Epithelial cell of proximal tubule (primary cell): ENCODE measurements at regions not wholly inside any gene's neighbourhood (a gene's known extent, or its start where the extent isn't known, plus 50 kb on each side); places are given as distances from the start of the nearest gene placed in this dataset.
"Not testable (repeated sequence)": the region's sequence is repeated elsewhere in the genome, so short reads cannot be mapped to it uniquely, and the experiment has no call there.

Source experiments
- DNase-seq: peaks from one replicate; pipeline ENCODE4 v3.0.0-alpha.2; 2011; ENCODE audit warnings: low read depth
- H3K4me3 ChIP-seq: 2 replicates; pipeline ENCODE4 v1.5.1; 2011; ENCODE audit warnings: low read depth, mild to moderate bottlenecking, low read length
- TF ChIP-seq, protein P1 (sequence below): conservative IDR thresholded peaks from 2 replicates; pipeline ENCODE4 v1.5.1; 2012; ENCODE audit warnings: low read depth, mild to moderate bottlenecking, low read length

DNA sequence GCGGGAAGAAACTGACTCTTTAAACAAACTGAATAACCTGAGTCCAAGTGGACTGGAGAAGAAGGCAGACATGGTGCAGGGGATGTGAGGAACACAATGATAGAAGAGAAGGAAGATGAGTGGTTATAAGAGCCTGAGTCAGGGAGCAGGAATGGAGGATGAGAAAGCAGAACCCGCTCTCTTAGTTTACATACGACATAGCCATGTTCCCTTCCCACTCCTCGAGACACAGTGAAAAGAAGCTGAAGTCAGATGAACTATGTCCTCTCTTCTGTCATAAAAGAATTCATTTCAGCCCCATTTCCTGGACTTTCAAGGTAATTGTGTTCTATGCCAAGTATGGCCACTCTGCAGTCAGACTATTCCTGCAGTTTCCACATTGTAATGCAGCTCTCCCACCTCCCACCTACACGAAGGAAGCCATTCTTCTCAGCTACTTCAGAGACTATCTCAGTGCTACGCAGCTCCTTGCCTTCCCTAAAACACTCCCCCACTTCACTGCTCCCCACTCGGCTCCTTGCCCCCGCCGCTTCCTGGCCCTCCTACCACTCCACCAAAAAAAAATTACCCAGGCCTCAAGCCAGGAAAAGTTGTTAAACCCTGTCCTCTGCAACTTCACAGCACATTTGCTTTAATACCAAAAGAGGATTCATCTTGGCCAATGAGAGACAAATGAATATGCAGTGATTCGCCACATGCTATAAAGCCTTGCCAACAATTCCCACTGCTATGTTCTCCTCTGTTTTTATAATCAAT is 323.4 kb upstream of the EPHA4 start:
- DNase-seq = no peak
- no peak overlapping the region for H3K4me3 ChIP-seq

GRCh38 chr2:221893501-221893900 is 321.4 kb upstream of the EPHA4 start:
- no peak for DNase-seq
- H3K4me3 ChIP-seq = no peak overlapping the region
- TF ChIP-seq, protein P1, sequence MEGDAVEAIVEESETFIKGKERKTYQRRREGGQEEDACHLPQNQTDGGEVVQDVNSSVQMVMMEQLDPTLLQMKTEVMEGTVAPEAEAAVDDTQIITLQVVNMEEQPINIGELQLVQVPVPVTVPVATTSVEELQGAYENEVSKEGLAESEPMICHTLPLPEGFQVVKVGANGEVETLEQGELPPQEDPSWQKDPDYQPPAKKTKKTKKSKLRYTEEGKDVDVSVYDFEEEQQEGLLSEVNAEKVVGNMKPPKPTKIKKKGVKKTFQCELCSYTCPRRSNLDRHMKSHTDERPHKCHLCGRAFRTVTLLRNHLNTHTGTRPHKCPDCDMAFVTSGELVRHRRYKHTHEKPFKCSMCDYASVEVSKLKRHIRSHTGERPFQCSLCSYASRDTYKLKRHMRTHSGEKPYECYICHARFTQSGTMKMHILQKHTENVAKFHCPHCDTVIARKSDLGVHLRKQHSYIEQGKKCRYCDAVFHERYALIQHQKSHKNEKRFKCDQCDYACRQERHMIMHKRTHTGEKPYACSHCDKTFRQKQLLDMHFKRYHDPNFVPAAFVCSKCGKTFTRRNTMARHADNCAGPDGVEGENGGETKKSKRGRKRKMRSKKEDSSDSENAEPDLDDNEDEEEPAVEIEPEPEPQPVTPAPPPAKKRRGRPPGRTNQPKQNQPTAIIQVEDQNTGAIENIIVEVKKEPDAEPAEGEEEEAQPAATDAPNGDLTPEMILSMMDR = no peak

More for the DNA sequence above, 323.4 kb upstream of the EPHA4 start:
- TF ChIP-seq, protein P1 = no peak

GRCh38 chr2:221892006-221892405 is 319.9 kb upstream of the EPHA4 start:
- H3K4me3 ChIP-seq, DNase-seq: not testable (repeated sequence)

GRCh38 chr2:221883976-221884375 is 311.9 kb upstream of the EPHA4 start:
- H3K4me3 ChIP-seq = no peak overlapping the region
- TF ChIP-seq, protein P1 = no peak
- no peak for DNase-seq

- H3K4me3 ChIP-seq = no peak overlapping the region
- no peak for DNase-seq
- TF ChIP-seq, protein P1 = no peak
Measured at GRCh38 chr2:221876016-221876415, 303.9 kb upstream of the EPHA4 start.

DNA sequence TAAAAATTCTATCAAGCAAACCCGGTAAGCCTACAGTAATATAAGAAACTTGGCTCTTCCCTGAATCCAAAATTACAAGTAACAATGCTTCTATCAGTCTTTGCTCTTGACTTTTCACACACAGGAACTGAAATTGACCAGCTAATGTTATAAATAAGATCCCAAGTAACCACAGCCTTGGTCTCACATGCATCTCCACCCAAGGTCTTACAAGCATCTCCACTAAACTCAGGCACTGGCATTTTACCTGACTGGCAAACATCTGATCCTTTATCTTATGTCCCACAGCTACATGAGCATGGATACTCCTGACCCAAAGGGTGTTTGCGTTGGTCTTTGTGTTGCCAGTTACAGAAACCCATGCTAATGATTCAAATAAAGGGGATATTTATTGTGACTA is 302.3 kb upstream of the EPHA4 start:
- TF ChIP-seq, protein P1 = no peak
- H3K4me3 ChIP-seq = no peak overlapping the region
- DNase-seq = no peak

DNA sequence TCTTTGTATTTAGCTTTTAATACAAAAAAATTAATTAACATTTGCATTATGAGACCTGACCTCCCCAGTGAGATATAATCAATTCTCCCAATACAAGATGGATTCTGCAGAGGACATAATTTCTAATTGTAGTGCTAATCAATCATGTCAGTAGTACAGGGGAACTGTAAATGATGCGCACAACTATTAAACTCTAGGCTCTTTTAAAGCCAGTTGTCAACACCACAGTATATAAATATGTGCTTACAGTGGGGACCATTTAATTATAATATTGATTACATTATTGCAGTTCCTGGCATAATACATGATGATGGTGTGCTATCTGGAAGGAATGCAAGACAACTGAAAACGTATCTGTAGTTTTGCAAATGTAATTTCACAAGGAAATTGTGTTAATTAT is 285.6 kb upstream of the EPHA4 start:
- DNase-seq = no peak
- TF ChIP-seq, protein P1 = no peak
- H3K4me3 ChIP-seq = no peak overlapping the region
